Fibroblast of lung (primary cell): ENCODE measurements at regions not wholly inside any gene's neighbourhood (a gene's known extent, or its start where the extent isn't known, plus 50 kb on each side); places are given as distances from the start of the nearest gene placed in this dataset.

Experiments used
- CTCF ChIP-seq, 2 donors: IDR thresholded peaks in 1 of 2; conservative IDR thresholded peaks in 1 of 2; 1 replicate in 1 of 2; 2 replicates in 1 of 2; pipeline ENCODE4 v1.5.1; 2011 to 2012; ENCODE audit warnings: low read length in 2 of 2, control low read depth in 1 of 2, inconsistent platforms in 1 of 2, low read depth in 1 of 2, mild to moderate bottlenecking in 1 of 2
- EZH2 ChIP-seq: IDR thresholded peaks from 2 replicates; pipeline ENCODE4 v1.5.1; 2012; ENCODE audit warnings: low read length, control low read depth, mild to moderate bottlenecking; ENCODE audit errors: missing control alignments

- no peak for TF ChIP-seq CTCF (conservative IDR thresholded peaks at IDR 0.05 in 1 of 2, IDR thresholded peaks at IDR 0.05 in 1 of 2; ENCODE audit: low read depth in 1 of 2, low read length in 2 of 2)
- TF ChIP-seq EZH2: no peak
These were observed 275.9 kb downstream of the RPS29 start for GRCh38 chr14:49310298-49310697.
